ENCODE measurements at regions not wholly inside any gene's neighbourhood (a gene's known extent, or its start where the extent isn't known, plus 50 kb on each side); places are given as distances from the start of the nearest gene placed in this dataset.

GRCh38 chr18:39396168-39396567, 1830.6 kb upstream of the CELF4 start:
- no peak for DNase-seq (ENCODE audit: low read depth in 2 of 2)

- DNase-seq (ENCODE audit: low read depth in 2 of 2) = no peak
Measured at GRCh38 chr18:39389800-39390379, 1824.3 kb upstream of the CELF4 start.

GRCh38 chr18:39380866-39381265, 1815.3 kb upstream of the CELF4 start:
- no peak for DNase-seq (ENCODE audit: low read depth in 2 of 2)

GRCh38 chr18:39380186-39380725, 1814.7 kb upstream of the CELF4 start:
- DNase-seq (ENCODE audit: low read depth in 2 of 2) = no peak

- DNase-seq (ENCODE audit: low read depth in 2 of 2) = no peak
Measured at GRCh38 chr18:39375066-39375465, 1809.5 kb upstream of the CELF4 start.

- no peak for DNase-seq (ENCODE audit: low read depth in 2 of 2)
Measured at GRCh38 chr18:39371996-39372395, 1806.4 kb upstream of the CELF4 start.

GRCh38 chr18:39366656-39367055, 1801.1 kb upstream of the CELF4 start:
- no peak for DNase-seq (ENCODE audit: low read depth in 2 of 2)

- DNase-seq (ENCODE audit: low read depth in 2 of 2) = no peak
Measured at GRCh38 chr18:39365836-39366485, 1800.4 kb upstream of the CELF4 start.

GRCh38 chr18:39360072-39360471, 1794.5 kb upstream of the CELF4 start:
- no peak for DNase-seq (ENCODE audit: low read depth in 2 of 2)

- no peak for DNase-seq (ENCODE audit: low read depth in 2 of 2)
Measured at GRCh38 chr18:39359636-39360035, 1794.0 kb upstream of the CELF4 start.

- DNase-seq (ENCODE audit: low read depth in 2 of 2) = no peak
Measured at GRCh38 chr18:39350945-39351344, 1785.3 kb upstream of the CELF4 start.

GRCh38 chr18:39349801-39350200, 1784.2 kb upstream of the CELF4 start:
- DNase-seq (ENCODE audit: low read depth in 2 of 2) = no peak

GRCh38 chr18:39348757-39349156, 1783.2 kb upstream of the CELF4 start:
- no peak for DNase-seq (ENCODE audit: low read depth in 2 of 2)

- DNase-seq (ENCODE audit: low read depth in 2 of 2) = no peak
Measured at GRCh38 chr18:39347701-39348100, 1782.1 kb upstream of the CELF4 start.

- no peak for DNase-seq (ENCODE audit: low read depth in 2 of 2)
Measured at GRCh38 chr18:39346916-39347315, 1781.3 kb upstream of the CELF4 start.

- DNase-seq (ENCODE audit: low read depth in 2 of 2) = no peak
Measured at GRCh38 chr18:39345321-39345720, 1779.7 kb upstream of the CELF4 start.

- no peak for DNase-seq (ENCODE audit: low read depth in 2 of 2)
Measured at GRCh38 chr18:39344487-39344886, 1778.9 kb upstream of the CELF4 start.

GRCh38 chr18:39341129-39341528, 1775.5 kb upstream of the CELF4 start:
- DNase-seq (ENCODE audit: low read depth in 2 of 2) = no peak

GRCh38 chr18:39340418-39340817, 1774.8 kb upstream of the CELF4 start:
- DNase-seq (ENCODE audit: low read depth in 2 of 2) = no peak

- DNase-seq (ENCODE audit: low read depth in 2 of 2) = no peak
Measured at GRCh38 chr18:39329496-39330275, 1764.1 kb upstream of the CELF4 start.

- no peak for DNase-seq (ENCODE audit: low read depth in 2 of 2)
Measured at GRCh38 chr18:39326772-39327171, 1761.2 kb upstream of the CELF4 start.

- DNase-seq (ENCODE audit: low read depth in 2 of 2) = no peak
Measured at GRCh38 chr18:39325973-39326372, 1760.4 kb upstream of the CELF4 start.

GRCh38 chr18:39319141-39319540, 1753.5 kb upstream of the CELF4 start:
- no peak for DNase-seq (ENCODE audit: low read depth in 2 of 2)

All from stimulated activated CD4-positive, alpha-beta T cell treated with anti-CD3 and anti-CD28 coated beads, Interleukin-1b, Interleukin-23, amount 100 ng/mL, for 4 hours (primary cell).